ENCODE measurements at regions not wholly inside any gene's neighbourhood (a gene's known extent, or its start where the extent isn't known, plus 50 kb on each side); places are given as distances from the start of the nearest gene placed in this dataset.
A peak's percentile ranks its signal among the peaks of the same experiment; 100 is the strongest.

GRCh38 chr14:106209755-106210154, 683.4 kb downstream of the TMEM121 start:
- Histone ChIP-seq H3K27ac (no peak overlapping the region), H3K4me1 (no peaks in the 10 kb centered on the region), H3K27me3 (peaks cover 0 to 20% of the 10 kb centered on the region in 2 donors), H3K36me3 (no peaks in the 10 kb centered on the region), H3K4me3 (no peak overlapping the region), H3K9me3 (no peaks in the 10 kb centered on the region)
- TF ChIP-seq, protein P1, sequence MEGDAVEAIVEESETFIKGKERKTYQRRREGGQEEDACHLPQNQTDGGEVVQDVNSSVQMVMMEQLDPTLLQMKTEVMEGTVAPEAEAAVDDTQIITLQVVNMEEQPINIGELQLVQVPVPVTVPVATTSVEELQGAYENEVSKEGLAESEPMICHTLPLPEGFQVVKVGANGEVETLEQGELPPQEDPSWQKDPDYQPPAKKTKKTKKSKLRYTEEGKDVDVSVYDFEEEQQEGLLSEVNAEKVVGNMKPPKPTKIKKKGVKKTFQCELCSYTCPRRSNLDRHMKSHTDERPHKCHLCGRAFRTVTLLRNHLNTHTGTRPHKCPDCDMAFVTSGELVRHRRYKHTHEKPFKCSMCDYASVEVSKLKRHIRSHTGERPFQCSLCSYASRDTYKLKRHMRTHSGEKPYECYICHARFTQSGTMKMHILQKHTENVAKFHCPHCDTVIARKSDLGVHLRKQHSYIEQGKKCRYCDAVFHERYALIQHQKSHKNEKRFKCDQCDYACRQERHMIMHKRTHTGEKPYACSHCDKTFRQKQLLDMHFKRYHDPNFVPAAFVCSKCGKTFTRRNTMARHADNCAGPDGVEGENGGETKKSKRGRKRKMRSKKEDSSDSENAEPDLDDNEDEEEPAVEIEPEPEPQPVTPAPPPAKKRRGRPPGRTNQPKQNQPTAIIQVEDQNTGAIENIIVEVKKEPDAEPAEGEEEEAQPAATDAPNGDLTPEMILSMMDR (IDR thresholded peaks at IDR 0.05), result no peak
- intact Hi-C loops (cut with DNase I), result no loop called here
- ATAC-seq (no peak), DNase-seq (no peak)

DNA sequence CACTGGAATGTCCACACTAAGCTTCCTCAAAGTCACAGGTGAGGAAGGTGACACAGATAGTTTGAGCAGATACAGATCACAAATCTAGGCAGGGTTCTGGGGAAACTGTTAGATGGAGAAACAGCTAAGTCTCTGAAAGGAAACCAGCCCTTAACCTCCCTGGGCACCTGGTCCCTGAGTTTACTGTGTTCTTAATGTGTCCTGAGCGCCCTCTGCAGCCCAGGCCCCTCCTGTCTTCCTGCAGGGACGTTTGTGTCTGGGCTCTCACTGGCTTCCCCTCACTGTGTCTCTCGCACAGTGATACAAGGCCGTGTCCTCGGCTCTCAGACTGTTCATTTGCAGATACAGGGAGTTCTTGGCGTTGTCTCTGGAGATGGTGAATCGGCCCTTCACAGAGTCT, 684.3 kb downstream of the TMEM121 start:
- Histone ChIP-seq H3K27me3 (peaks cover 0 to 20% of the 10 kb centered on the region in 2 donors), H3K27ac (no peak overlapping the region), H3K9me3 (no peaks in the 10 kb centered on the region), H3K36me3 (no peaks in the 10 kb centered on the region), H3K4me1 (no peaks in the 10 kb centered on the region), H3K4me3 (no peak overlapping the region)
- DNase-seq (no peak), ATAC-seq (peak; percentile 65)
- TF ChIP-seq, protein P1 (IDR thresholded peaks at IDR 0.05), result no peak
- intact Hi-C loops (cut with DNase I), result no loop called here

DNA sequence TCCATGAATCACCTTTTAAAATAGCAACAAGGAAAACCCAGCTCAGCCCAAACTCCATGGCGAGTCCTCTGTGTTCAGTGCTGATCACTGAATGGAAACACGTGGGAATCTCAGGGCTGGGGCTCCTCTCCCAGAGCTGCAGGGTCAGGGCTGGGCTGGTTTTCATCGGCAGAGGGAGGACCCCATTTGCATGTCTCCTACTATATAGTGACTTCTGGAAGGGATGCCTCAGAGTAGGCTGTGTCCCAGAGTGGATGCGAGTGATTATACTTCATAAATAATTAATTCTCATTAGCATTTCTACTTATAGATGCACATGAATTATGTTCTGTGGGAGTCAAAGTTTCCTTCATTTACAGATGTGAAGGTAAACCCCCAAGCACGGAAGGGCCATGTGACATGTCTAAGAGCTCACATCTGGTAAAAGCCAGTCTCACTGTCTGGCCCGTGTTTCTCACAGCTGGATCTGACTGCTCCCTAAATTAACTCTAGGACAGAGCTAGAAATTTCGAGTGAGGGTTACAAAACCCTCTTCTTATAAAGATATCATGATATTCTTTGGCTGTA, 685.0 kb downstream of the TMEM121 start:
- intact Hi-C loops (cut with DNase I), result no loop called here
- Histone ChIP-seq H3K27me3 (peaks cover 0 to 20% of the 10 kb centered on the region in 2 donors), H3K9me3 (no peaks in the 10 kb centered on the region), H3K4me3 (no peak overlapping the region), H3K36me3 (no peaks in the 10 kb centered on the region), H3K4me1 (no peaks in the 10 kb centered on the region), H3K27ac (no peak overlapping the region)
- DNase-seq (no peak), ATAC-seq (no peak)
- TF ChIP-seq, protein P1 (IDR thresholded peaks at IDR 0.05), result no peak

DNA sequence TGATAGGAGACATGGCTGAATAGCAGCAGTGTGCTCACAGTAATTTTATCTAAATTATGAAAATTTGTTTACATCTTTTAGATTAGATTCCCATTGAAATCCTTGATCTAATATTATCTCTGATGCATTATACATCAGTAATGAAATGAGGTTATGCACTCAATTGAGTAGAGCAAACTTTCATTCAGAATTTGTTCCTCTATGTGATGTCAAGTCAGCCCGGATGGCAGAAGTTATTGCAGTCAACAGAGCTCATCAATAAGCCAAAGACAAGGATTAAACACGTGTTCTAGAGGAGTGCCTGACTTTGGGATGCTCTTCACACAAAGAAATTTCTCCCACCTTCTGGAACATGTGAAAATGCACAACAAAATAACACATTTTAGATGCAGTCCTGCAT, 688.8 kb downstream of the TMEM121 start:
- H3K27me3 ChIP-seq, result peaks cover 0 to 20% of the 10 kb centered on the region in 2 donors
- no peaks in the 10 kb centered on the region for H3K36me3 ChIP-seq
- no peak overlapping the region for H3K27ac ChIP-seq
- no peak overlapping the region for H3K4me3 ChIP-seq
- no peaks in the 10 kb centered on the region for H3K4me1 ChIP-seq
- H3K9me3 ChIP-seq, result no peaks in the 10 kb centered on the region
- intact Hi-C loops (cut with DNase I), result no loop called here
- no peak for ATAC-seq
- TF ChIP-seq, protein P1 (IDR thresholded peaks at IDR 0.05), result no peak
- no peak for DNase-seq

DNA sequence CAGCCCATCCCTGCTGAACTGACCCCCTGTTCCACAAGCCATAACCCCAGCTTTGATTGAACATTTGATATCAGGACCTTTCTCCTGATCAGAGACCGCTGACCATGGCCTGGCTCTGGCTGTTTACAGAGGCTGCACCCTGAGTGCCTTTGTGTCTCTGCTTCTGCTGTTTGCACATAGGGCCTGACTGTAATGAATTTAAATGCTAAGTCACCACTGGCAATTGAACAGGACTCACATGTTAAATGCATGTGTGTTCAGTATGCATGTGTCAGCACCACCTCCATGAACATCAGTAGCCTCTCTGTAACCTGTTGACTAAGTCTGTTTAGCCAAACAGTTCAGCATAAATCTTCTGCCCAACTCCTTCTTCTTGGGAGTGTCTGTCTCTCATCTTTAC, 690.3 kb downstream of the TMEM121 start:
- DNase-seq, result no peak
- Histone ChIP-seq H3K36me3 (no peaks in the 10 kb centered on the region), H3K4me3 (no peak overlapping the region), H3K27me3 (peaks cover 0 to 20% of the 10 kb centered on the region in 2 donors), H3K4me1 (no peaks in the 10 kb centered on the region), H3K27ac (no peak overlapping the region), H3K9me3 (no peaks in the 10 kb centered on the region)
- TF ChIP-seq, protein P1 (IDR thresholded peaks at IDR 0.05), result no peak
- intact Hi-C loops (cut with DNase I), result no loop called here
- no peak for ATAC-seq

Data from left lung (tissue), 4 donors.